Left cardiac atrium (tissue), 4 donors: ENCODE measurements at regions not wholly inside any gene's neighbourhood (a gene's known extent, or its start where the extent isn't known, plus 50 kb on each side); places are given as distances from the start of the nearest gene placed in this dataset.
"Not testable (repeated sequence)": the region's sequence is repeated elsewhere in the genome, so short reads cannot be mapped to it uniquely, and the experiment has no call there.

Source experiments
- ATAC-seq, 2 donors: fragments of 200-7000 bp; cut with Tn5 transposase; one replicate each; pipeline ENCODE4 v1.9.1; 2020; ENCODE audit warnings: mild to moderate bottlenecking in 2 of 2, moderate library complexity in 2 of 2
- DNase-seq: peaks from one replicate; pipeline ENCODE4 v3.0.0-alpha.2; 2020
- intact Hi-C, 2 donors: fragments of 100-400 bp; cut with DNase I; formaldehyde crosslinking; loops; one replicate each; pipeline versions ENCODE4 v1.14.1 to v1.15.1; 2022 to 2023
- donor health status: DM: no; HTN: yes; CAD: no.
- donor health status: DM: no; HTN: yes; CAD: no; lungs with severe emphysema.
- donor health status: DM: yes; HTN: yes; CAD: no.
- donor health status: Dilated cardiomyopathy.

- intact Hi-C loops = no loop called here
- DNase-seq (no peak), ATAC-seq (no peak)
These were observed 736.8 kb upstream of the USP15 start for GRCh38 chr12:61523276-61523992.

DNA sequence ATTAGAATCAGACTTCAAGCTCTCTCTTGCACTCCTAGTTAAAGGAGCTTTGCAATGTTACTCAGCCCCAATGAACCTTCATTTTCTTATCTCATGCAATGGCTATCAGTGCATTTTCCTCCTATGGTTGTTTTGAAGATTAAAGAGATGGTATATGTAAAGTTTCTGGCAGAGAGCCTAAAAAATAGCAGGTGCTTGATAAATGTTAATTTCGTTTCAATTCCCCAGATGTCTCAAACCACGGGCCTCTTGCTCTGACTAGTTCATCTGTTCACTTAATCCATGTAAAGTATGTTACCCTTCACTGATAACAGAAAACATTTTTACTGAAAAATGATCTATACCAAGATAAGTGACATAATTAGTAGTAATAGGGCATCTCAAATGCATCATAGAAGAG, 735.4 kb upstream of the USP15 start:
- DNase-seq (no peak), ATAC-seq (no peak)
- intact Hi-C loops = no loop called here

DNA sequence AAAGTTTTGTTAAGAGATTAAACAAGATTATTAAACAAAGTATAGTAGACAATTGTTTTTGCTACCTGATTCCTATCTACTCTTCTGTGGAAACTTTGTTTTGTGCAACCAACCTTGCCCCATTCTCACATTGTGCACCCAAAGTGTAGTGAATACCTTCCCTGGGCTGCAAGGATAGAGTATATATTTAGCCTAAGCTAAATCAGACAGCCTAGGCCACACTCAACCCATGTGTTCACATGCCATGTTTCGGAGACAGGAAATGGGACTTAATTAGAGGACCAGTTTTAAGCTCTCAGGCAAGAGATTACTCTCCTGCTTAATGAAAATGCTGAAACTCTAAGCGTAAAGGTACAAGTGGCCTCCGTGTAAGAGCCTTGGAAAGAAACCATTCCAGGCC, 734.9 kb upstream of the USP15 start:
- DNase-seq (no peak), ATAC-seq (no peak)
- intact Hi-C loops = no loop called here

GRCh38 chr12:61530456-61530855, 729.7 kb upstream of the USP15 start:
- intact Hi-C loops = no loop called here
- DNase-seq = no peak
- no peak for ATAC-seq

GRCh38 chr12:61531195-61531594, 729.0 kb upstream of the USP15 start:
- ATAC-seq = no peak
- intact Hi-C loops = no loop called here

DNA sequence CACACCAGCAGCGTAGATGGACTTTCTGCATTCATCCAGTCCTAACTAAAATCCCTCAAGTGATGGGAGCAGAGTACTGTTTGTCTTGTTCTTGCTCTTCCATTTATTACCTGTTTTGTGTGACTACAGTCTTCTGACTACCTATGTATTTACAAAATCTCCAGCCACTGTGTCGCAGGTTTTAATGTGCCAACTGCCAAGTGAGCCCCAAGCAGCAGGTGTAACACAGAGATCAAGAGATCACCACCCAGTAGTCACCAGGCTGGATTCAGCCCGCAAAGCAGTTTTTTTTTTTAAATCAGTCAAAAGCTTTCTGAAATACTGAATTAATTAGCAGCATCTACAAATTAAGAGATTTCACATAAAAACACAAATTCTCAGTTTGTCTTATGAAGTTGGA, 724.1 kb upstream of the USP15 start:
- DNase-seq = no peak
- no peak for ATAC-seq
- intact Hi-C loops = no loop called here

More at GRCh38 chr12:61531195-61531594, 729.0 kb upstream of the USP15 start:
- DNase-seq = no peak

- DNase-seq (no peak), ATAC-seq (peak in 1 of 2 donors; percentile 73)
- intact Hi-C loops = no loop called here
These were observed 723.7 kb upstream of the USP15 start for GRCh38 chr12:61536525-61536924.

- DNase-seq = no peak
- intact Hi-C loops = no loop called here
- ATAC-seq = no peak
These were observed 721.3 kb upstream of the USP15 start for GRCh38 chr12:61538951-61539350.

DNA sequence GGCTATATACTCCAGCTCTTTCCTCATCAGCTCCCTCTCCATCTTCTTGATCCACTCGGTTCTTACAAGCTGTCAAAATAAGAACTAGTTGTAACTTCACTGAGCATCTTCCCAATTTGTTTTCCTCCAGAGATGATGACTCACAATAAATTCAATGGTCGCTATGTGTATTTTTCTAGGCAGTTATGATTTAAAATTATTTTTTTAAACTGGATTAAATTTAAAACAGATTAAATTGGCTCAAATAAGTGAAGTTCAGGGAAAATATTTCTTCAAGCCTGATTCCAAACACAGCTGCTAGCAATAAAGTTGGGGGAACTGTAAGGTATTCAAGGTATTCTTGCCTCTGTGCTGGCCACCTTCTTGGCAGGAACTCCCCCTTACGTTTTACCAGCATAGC, 717.7 kb upstream of the USP15 start:
- ATAC-seq = no peak

GRCh38 chr12:61546296-61546695, 713.9 kb upstream of the USP15 start:
- no peak for DNase-seq
- ATAC-seq = no peak
- intact Hi-C loops = no loop called here

More for the DNA sequence above, 717.7 kb upstream of the USP15 start:
- intact Hi-C loops = no loop called here
- no peak for DNase-seq

- no peak for DNase-seq
- intact Hi-C loops = no loop called here
- ATAC-seq = no peak
These were observed 707.1 kb upstream of the USP15 start for GRCh38 chr12:61553091-61553490.

DNA sequence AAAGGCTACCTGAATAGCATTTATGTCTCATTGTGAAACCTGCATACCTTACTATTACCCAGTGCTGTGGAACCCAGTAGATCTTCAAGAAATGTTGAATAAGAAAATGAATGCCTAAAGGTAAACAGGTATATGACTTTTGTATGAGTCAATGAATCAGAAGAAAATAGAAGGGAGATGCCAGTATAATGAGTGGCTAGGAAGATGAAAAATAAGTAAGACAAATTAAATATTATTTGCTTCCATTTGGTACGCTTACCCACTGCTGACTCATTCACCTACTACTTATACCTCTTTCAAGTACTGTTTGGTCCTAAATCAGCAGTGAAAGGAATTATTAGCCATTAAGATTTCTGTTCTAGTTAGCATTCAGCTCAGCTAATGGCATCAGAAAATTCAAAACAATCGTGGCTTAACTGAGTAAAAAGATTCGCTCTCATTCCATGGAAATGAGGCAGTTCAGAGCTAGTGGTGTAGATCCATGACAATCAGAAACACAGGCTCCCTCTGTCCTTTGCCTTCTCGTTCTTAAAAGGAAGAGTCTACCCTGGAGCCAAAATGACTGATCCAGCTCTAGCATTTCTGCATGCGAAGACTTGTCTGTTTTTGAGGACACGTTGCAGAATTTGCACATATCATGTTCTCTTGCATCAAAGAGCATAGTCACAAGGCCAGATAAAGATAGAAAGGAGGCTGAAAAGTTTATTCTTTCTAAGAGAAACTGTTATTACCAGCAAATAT, 705.8 kb upstream of the USP15 start:
- ATAC-seq = no peak
- intact Hi-C loops = no loop called here

GRCh38 chr12:61563665-61564450, 696.3 kb upstream of the USP15 start:
- ATAC-seq (no peak), DNase-seq (no peak)
- intact Hi-C loops = no loop called here

More for the DNA sequence above, 705.8 kb upstream of the USP15 start:
- DNase-seq = no peak

- ATAC-seq = peak in 1 of 2 donors; percentile 47
- DNase-seq = no peak
- intact Hi-C loops = no loop called here
These were observed 695.7 kb upstream of the USP15 start for GRCh38 chr12:61564466-61564865.

- no peak for ATAC-seq
- intact Hi-C loops = no loop called here
- DNase-seq = no peak
These were observed 694.0 kb upstream of the USP15 start for GRCh38 chr12:61566183-61566582.

DNA sequence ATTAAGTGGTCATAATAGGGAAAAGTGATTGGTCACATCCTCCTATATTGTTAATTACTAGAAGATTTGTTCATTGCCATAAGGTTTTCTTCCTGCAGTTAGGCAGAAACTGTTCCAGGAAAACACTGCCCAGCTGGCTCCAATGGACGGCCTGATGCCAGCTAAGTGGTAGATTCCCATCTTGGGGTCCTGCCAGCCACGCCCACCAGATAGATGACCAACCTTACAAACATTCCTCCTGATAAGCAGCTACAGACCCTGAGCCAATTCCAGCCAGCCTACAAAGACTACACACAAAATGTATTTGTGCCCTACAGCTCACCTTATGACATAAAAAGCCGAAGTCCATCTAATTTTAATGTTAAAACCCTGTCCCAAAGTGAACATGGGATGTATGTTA, 685.9 kb upstream of the USP15 start:
- intact Hi-C loops = no loop called here
- ATAC-seq (peak in 1 of 2 donors; percentile 66), DNase-seq (peak; percentile 23)

DNA sequence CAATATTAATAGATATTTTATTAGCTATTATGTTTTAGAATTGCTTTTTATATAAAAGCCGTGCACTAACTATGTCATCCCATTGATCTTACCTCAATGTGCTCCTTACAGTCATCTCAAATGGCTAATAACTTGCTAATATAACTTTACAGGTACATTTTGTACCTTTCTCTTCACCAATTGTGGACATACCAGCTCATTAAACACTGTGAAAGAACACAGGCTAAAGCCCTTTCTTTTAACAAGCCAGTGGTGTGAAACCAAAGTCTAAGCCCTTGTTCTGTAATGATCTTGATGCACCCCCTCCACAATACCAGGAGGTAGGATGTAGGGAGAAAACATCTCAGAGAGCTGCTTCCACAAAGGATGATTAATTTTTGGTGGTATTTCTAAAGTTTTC, 675.3 kb upstream of the USP15 start:
- no peak for ATAC-seq
- intact Hi-C loops = no loop called here
- no peak for DNase-seq

DNA sequence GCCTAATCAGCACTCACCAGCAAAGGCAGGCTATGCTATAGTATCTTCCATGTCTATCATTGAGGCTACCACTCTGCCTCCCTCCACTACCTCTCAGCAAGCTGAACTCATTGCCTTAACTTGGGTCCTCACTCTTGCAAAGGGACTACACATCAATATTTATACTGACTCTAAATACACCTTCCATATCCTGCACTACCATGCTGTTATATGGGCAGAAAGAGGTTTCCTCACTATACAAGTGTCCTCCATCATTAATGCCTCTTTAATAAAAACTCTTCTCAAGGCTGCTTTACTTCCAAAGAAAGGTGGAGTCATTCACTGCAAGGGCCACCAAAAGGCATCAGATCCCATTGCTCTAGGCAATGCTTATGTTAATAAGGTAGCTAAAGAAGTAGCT, 669.3 kb upstream of the USP15 start:
- ATAC-seq, intact Hi-C loops, DNase-seq: not testable (repeated sequence)

GRCh38 chr12:61610143-61610542, 650.1 kb upstream of the USP15 start:
- no peak for DNase-seq
- intact Hi-C loops = no loop called here
- ATAC-seq = peak in 1 of 2 donors; percentile 62

DNA sequence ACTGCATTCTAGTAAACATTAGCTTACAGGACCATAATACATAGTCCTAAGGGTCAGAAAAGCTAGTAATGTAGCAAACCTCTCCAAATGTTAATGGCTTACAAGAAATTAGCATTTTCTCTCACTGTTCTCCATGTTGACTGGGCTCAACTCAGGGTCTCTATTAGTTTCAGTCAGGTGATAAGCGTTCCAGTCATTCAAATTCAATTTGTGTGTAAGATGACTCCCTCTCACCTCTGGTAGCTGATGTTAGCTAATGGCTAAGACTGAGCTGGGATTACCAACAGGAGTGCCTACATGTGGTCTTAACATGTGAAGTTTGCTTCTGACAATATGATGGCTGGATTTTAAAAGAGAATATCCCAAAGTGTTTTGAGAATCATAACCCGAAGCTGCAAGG, 630.5 kb upstream of the USP15 start:
- ATAC-seq = no peak
- DNase-seq = no peak
- intact Hi-C loops = no loop called here
